Effector CD8-positive, alpha-beta T cell (primary cell): ENCODE measurements at regions not wholly inside any gene's neighbourhood (a gene's known extent, or its start where the extent isn't known, plus 50 kb on each side); places are given as distances from the start of the nearest gene placed in this dataset.
"Not testable (repeated sequence)": the region's sequence is repeated elsewhere in the genome, so short reads cannot be mapped to it uniquely, and the experiment has no call there.

Experiments used
- DNase-seq: peaks from one replicate; lab custom pipeline; 2025; lab: John Stamatoyannopoulos, UW

GRCh38 chr12:90611048-90611447, 343.9 kb downstream of the CCER1 start:
- no peak for DNase-seq

DNA sequence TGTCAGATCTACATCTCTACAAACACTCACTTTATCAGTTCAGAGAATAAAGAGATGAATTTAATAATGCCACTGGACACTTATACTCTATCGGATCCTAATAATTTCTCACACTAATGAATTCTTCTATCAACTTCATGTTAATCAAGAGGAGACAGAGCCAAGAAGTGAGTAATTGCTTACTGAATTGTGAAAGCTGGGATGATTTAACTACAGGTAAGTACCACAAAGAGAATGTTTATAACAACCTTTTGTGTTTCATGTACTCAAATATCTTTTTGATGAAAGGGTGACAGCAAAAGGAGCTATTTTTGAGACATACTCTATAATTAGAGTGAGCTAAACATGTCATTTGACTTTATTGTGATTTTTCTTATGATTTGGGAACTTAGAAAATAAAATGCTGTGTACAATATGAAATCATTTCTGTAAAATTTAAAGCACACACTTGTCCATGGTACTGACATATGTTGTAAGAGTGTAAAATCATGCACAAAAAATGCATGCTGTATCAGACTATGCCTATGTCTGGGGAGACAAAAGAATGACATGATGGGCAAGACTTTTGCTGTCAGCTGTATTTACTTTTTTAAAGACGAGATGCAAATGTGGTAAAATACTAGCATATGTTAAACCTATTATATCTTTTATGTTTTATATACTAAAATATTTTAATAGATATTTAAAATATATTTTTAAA, 361.2 kb downstream of the CCER1 start:
- DNase-seq: no peak

GRCh38 chr12:90589956-90590355, 365.0 kb downstream of the CCER1 start:
- no peak for DNase-seq

DNA sequence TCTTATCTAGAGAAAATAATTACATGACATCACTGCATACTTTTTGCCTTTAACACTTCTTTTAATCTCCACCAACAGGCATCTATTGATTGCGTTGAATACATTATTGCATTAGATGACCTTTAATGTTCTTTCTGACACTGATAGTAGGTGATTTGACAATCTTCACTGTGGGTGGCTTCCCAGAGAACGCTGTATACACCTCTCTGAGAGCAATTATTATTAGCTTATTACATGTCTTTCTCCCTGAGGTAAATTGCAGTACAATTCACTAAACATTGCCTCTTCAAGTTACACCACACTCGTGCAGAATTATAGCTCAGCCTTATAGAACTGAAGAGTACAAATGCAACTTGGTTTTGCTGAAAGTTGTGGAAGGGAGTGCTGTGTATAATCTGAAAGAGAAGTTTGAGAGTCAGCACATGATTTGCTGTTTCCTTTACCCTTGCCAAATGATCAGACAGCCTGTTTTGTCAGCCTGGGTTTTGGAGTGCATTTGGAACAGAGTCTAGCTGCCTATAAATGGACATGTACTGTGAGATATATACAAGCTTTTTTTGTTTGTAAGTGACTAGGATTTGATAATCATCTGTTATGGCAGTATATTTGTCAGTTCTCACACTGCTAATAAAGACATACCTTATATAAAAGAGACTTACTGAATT, 369.2 kb downstream of the CCER1 start:
- no peak for DNase-seq

DNA sequence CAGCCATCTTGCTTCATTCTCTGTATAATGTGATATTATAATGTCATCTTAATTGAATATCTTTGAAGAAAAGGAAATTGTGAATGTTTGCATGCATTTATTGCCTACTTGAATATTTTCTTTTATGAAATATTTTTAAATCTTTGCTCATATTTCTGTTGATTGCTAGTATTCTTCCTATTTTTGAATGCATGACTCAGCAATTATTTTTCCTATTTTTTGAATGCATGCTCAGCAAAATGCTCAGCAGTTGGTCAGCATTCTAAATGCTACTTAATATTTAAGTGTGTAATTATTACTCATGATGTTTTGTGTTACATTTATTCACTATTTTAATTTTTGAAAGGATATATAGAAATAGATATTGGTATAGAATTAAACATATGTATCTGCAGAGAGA, 378.3 kb downstream of the CCER1 start:
- DNase-seq: no peak

DNA sequence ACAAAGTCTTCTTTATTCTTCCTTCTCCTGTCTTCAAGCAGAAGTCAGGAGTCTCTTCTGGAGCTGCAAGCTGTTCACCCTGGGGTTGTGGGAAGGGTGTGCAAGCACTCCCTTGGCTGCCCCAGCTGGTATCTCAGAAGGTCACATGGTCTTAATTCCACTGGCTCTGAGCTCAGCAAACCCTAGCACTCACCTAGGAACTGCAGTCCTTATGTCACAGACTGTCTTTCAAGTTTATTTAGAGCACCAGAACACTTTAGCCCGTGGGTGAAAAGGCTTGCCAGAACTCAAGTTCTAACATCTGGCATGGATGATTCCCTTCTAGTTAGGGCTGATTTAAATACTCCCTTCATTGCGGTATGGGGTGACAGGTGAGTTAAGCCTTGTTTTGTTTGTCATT, 379.0 kb downstream of the CCER1 start:
- no peak for DNase-seq

DNA sequence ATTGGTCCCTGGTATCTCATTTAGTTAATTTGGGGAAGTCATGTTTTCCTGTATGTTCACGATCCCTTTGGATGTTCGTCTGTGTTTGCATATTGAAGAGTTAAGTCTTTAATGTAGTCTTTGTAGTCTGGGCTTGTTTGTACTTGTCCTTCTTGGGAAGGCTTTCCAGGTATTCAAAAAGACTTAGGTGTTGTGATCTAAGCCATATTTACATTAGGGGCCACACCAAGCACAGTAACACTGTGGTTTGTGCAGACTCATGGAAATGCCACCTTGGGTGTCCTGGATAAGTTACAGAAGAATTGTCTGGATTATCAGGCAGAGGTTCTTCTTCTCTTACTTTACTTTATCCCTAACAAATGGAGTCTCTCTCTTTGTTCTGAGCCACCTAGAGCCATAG, 380.3 kb downstream of the CCER1 start:
- no peak for DNase-seq

- no peak for DNase-seq
Observed at GRCh38 chr12:90572778-90573177, 382.2 kb downstream of the CCER1 start.

DNA sequence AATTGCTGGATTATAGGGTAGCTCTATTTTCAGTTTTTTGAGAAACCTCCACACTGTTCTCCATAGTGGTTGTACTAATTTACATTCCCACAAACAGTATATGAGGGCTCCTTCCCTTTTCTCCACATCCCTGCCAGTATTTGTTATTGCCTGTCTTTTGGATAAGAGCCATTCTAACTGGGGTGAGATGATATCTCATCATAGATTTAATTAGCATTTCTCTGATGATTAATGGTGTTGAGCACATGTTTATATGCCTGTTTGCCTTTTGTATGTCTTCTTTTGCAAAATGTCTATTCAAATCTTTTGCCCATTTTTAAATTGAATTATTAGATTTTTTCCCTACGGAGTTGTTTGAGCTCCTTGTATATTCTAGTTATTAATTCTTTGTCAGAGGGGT, 385.3 kb downstream of the CCER1 start:
- DNase-seq: no peak

GRCh38 chr12:90562671-90563070, 392.3 kb downstream of the CCER1 start:
- no peak for DNase-seq

DNA sequence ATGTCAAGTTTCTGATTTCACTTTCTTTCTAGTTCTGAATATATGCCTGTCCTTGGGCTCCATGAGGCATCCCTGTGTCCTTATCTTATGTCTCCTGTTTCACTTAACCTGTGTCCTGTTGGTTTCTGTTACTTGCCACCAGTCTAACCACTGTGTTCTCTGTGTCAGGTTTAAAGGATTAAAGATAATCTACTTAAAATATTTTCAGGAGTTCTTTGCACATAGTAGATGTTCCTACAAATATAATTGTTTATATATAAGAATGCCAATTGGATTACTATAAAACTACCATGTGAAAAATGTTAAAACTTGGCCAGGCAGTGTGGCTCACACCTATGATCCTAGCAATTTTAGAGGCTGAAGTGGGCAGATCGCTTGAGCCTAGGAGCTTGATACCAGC, 406.4 kb downstream of the CCER1 start:
- no peak for DNase-seq

DNA sequence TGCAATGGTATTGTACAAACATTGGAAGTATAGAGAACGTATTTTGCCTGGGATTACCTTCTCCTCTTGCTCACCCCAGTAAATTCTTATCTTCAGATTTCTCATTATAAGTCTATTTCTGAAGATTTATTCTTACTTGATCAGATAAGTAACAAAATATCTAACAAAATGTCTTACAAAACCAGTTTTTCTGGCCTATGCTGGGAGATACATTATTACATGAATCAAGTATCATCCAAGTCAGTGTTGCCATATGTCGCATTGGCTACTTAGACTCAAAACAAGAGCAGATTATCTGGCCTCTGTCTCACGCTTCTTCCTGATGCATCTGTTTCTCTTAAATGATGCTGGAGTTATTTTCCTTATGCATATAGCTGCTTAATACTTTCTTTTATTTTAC, 408.5 kb downstream of the CCER1 start:
- DNase-seq: no peak

DNA sequence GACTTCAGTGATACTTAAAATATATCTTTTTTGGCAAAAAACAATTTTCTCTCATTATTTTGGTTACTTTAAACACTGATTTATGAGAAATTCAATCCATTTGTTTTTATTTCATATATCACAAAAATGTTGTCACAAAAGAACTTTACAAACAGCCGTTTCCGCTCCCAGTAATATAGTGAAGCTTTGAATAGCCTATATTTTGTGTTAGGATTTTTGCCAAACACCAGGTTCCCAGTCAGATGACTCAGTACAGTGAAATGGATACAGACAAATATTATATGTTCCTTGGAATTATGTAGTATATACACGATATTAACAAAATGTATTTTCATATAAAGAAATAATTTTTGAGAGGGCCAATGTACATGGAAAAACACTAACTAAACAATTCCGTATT, 411.1 kb downstream of the CCER1 start:
- no peak for DNase-seq

DNA sequence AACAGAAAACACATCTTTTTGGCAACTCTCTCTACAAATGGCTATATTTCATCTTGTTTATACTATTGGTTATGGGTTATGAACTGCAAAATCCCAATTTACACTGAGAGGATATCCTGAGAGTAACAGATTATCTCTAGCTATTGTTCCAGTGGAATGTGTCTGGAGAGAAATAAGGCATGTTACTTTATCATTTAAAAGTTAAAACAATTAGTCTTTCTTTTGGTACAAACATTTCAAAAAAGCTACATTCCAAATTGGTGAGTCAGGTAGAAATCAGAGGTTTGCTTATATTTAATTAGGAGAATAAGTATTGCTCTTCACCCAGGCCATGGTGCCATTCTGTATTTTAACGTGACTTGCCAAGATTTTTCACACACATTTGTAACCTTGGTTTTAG, 411.6 kb downstream of the CCER1 start:
- no peak for DNase-seq

- DNase-seq: not testable (repeated sequence)
Observed at GRCh38 chr12:90542852-90543251, 412.1 kb downstream of the CCER1 start.

- DNase-seq: not testable (repeated sequence)
Observed at GRCh38 chr12:90533828-90534227, 421.1 kb downstream of the CCER1 start.

DNA sequence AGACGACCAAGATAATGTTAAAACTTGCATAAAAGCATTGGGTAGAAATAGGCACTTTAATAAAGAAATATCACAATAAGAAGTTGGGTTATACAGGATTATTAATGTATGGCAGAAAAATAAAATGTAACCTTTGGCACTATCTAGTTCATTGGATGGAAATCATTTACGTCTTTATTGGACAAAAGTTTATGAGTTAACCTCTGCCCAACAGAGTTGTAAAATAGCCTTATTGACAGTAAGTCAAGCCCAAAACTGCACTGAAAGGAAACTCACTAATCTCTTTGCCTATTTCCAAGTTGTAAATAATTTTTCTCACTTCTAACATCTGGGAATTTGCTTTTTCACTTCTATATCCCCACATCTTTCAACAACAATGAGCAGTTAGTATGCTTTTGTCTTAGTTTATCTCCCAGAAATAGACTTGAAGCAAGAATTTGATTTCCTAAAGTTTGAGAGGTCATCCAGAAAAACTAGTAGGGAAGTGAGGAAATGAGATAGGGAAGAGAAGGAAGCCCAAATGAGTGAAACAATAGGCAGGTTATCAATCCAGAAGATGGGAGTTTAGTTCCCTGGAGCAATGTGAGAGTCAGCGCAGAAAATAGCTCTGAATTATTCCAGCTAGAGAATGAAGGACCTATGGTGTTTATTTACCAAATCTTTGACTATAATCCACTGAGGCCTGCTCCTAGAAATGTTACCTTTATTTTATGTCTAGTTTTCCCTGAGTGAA, 434.8 kb downstream of the CCER1 start:
- no peak for DNase-seq

- DNase-seq: no peak
Observed at GRCh38 chr12:90519285-90519684, 435.7 kb downstream of the CCER1 start.

DNA sequence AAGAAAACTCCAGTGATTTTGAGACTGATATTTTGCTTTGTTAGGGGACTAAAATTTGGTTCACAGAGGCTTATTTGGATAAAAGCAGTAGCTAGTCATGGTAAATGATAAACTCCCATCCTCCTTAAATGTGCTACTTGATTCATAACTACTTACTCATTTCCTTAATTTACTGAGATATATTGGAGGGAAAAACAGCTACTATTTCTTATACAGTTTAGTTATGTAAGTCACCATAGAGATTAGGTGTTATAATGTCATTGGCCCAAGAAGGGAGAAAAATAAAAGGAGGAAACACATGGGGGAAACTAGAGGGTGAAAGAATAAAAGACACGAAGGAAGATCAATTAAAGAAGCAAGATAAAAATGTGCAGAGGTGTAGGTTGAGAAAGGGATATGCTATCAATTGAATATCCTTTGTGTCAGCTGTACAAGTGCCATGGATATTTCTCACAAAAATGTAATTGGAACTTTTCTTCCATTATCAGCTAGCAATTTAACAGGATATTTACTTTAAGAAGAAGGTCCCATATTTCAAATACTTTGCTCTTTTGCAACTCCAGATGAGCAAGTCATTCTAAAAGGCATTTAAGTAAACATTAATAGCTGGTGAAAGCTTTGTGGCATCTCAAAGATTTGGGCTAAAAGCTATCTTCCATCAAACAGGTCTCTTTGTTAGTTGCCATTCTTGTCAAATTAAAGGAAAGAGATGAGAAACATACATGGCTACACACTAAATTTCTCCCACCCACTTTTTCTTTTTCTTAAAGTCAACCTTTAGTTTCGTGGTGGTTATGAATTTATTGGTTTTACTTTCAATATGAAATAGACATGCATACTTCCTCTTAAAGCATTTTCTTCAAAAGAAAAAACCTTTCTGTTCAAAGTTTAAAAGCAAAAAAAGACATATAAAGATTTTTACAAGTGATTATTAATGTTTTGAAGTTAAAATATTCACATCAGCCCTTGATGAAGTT, 439.5 kb downstream of the CCER1 start:
- no peak for DNase-seq

GRCh38 chr12:90514325-90514724, 440.7 kb downstream of the CCER1 start:
- no peak for DNase-seq

GRCh38 chr12:90512518-90512917, 442.5 kb downstream of the CCER1 start:
- no peak for DNase-seq

GRCh38 chr12:90510948-90511347, 444.0 kb downstream of the CCER1 start:
- no peak for DNase-seq
